ENCODE measurements at regions not wholly inside any gene's neighbourhood (a gene's known extent, or its start where the extent isn't known, plus 50 kb on each side); places are given as distances from the start of the nearest gene placed in this dataset.

GRCh38 chr6:120558294-120558693 is 776.0 kb downstream of the TBC1D32 start:
- no peak for TF ChIP-seq CTCF (IDR thresholded peaks at IDR 0.05; ENCODE audit: low read depth, low read length)
- H3K27me3 ChIP-seq: no peaks in the 10 kb centered on the region
- no peaks in the 10 kb centered on the region for H3K4me1 ChIP-seq (ENCODE audit: low read depth)
- H3K27ac ChIP-seq: no peak overlapping the region
- H3K9me3 ChIP-seq (ENCODE audit: low read depth): no peaks in the 10 kb centered on the region
- no peak for DNase-seq (ENCODE audit: low read depth in 1 of 2, low spot score in 1 of 2)
- H3K36me3 ChIP-seq: no peaks in the 10 kb centered on the region
- no peak overlapping the region for H3K4me3 ChIP-seq

- Histone ChIP-seq H3K4me1 (ENCODE audit: low read depth) (no peaks in the 10 kb centered on the region), H3K9me3 (ENCODE audit: low read depth) (no peaks in the 10 kb centered on the region), H3K36me3 (no peaks in the 10 kb centered on the region), H3K27me3 (no peaks in the 10 kb centered on the region), H3K27ac (no peak overlapping the region), H3K4me3 (no peak overlapping the region)
- no peak for DNase-seq (ENCODE audit: low read depth in 1 of 2, low spot score in 1 of 2)
- no peak for TF ChIP-seq CTCF (IDR thresholded peaks at IDR 0.05; ENCODE audit: low read depth, low read length)
Observed at GRCh38 chr6:120557554-120557953, 776.7 kb downstream of the TBC1D32 start.

- H3K4me3 ChIP-seq: no peak overlapping the region
- H3K36me3 ChIP-seq: no peaks in the 10 kb centered on the region
- H3K4me1 ChIP-seq (ENCODE audit: low read depth): no peaks in the 10 kb centered on the region
- no peak for DNase-seq (ENCODE audit: low read depth in 1 of 2, low spot score in 1 of 2)
- H3K27me3 ChIP-seq: no peaks in the 10 kb centered on the region
- H3K9me3 ChIP-seq (ENCODE audit: low read depth): no peaks in the 10 kb centered on the region
- no peak for TF ChIP-seq CTCF (IDR thresholded peaks at IDR 0.05; ENCODE audit: low read depth, low read length)
- H3K27ac ChIP-seq: no peak overlapping the region
Observed at GRCh38 chr6:120556491-120556890, 777.8 kb downstream of the TBC1D32 start.

- DNase-seq (ENCODE audit: low read depth in 1 of 2, low spot score in 1 of 2): no peak
- Histone ChIP-seq H3K27ac (no peak overlapping the region), H3K36me3 (no peaks in the 10 kb centered on the region), H3K9me3 (ENCODE audit: low read depth) (no peaks in the 10 kb centered on the region), H3K4me1 (ENCODE audit: low read depth) (no peaks in the 10 kb centered on the region), H3K4me3 (no peak overlapping the region), H3K27me3 (no peaks in the 10 kb centered on the region)
- TF ChIP-seq CTCF (IDR thresholded peaks at IDR 0.05; ENCODE audit: low read depth, low read length): no peak
Observed at GRCh38 chr6:120553353-120553752, 780.9 kb downstream of the TBC1D32 start.

GRCh38 chr6:120545353-120545752 is 788.9 kb downstream of the TBC1D32 start:
- no peak for DNase-seq (ENCODE audit: low read depth in 1 of 2, low spot score in 1 of 2)
- Histone ChIP-seq H3K27ac (no peak overlapping the region), H3K4me3 (no peak overlapping the region), H3K9me3 (ENCODE audit: low read depth) (no peaks in the 10 kb centered on the region), H3K4me1 (ENCODE audit: low read depth) (no peaks in the 10 kb centered on the region), H3K36me3 (no peaks in the 10 kb centered on the region), H3K27me3 (no peaks in the 10 kb centered on the region)
- no peak for TF ChIP-seq CTCF (IDR thresholded peaks at IDR 0.05; ENCODE audit: low read depth, low read length)

- no peaks in the 10 kb centered on the region for H3K4me1 ChIP-seq (ENCODE audit: low read depth)
- no peaks in the 10 kb centered on the region for H3K9me3 ChIP-seq (ENCODE audit: low read depth)
- DNase-seq (ENCODE audit: low read depth in 1 of 2, low spot score in 1 of 2): no peak
- no peaks in the 10 kb centered on the region for H3K27me3 ChIP-seq
- no peak overlapping the region for H3K4me3 ChIP-seq
- no peak overlapping the region for H3K27ac ChIP-seq
- no peaks in the 10 kb centered on the region for H3K36me3 ChIP-seq
- no peak for TF ChIP-seq CTCF (IDR thresholded peaks at IDR 0.05; ENCODE audit: low read depth, low read length)
Observed at GRCh38 chr6:120534954-120535353, 799.3 kb downstream of the TBC1D32 start.

Measured in cardiac muscle cell (in vitro differentiated cells and primary cell).